ENCODE measurements at regions not wholly inside any gene's neighbourhood (a gene's known extent, or its start where the extent isn't known, plus 50 kb on each side); places are given as distances from the start of the nearest gene placed in this dataset.
"Not testable (repeated sequence)": the region's sequence is repeated elsewhere in the genome, so short reads cannot be mapped to it uniquely, and the experiment has no call there.

DNA sequence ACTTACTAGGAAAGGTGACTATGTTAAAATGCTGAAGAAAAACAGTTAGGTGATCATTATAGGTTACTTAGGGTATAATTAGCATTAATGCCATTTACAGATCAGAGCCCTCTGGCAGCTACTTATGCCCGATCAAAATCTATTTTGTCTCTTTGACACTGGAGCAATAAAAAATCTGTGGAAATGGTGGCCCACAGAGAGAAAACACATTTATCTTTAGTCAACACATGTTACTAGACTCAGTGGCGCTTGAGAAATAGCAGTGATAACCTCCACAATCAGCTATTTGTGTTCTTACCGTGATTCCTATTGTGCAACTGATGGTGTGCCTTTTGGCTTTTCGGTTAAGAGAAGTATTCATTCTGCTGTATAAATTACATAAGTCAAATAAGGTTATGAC lies 1519.6 kb downstream of the PCDH9 start:
- no peak for DNase-seq (ENCODE audit: low read depth, low spot score)

DNA sequence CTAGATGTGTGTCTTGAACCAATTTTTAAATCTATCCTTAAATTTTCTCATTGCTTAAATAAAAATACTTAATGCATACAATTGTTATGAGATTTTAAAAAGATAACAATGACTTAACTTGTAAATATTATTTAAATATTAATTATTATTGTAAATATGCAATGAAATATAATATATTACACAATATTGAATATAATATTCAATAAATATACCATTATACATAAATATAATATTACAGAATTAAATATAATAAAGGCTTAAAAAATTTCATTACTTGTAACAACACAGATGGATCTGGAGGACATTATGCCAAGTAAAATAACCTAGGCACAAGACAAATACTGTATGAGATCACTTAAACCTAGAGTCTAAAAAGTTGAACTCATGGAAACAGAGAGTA lies 1532.3 kb downstream of the PCDH9 start:
- no peak for DNase-seq (ENCODE audit: low read depth, low spot score)

DNA sequence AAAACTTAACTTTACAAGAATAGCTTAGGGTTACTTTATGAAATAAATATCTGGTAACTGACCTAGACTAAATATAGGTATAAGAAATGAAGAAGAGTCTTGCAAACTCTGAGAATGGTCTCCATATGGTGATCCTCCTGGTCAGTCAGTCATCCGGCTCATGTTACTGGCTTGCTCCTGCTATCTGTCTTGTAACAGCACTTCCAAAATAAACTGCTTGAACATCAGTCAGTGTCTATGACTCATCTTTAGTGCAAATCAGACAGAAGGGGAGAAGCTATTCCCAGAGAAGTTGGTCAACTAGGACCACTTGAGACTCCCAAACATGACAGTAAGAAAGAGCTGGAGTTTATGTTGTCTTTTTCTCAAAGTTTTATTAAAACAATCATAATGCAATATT lies 1550.9 kb downstream of the PCDH9 start:
- no peak for DNase-seq (ENCODE audit: low read depth, low spot score)

DNA sequence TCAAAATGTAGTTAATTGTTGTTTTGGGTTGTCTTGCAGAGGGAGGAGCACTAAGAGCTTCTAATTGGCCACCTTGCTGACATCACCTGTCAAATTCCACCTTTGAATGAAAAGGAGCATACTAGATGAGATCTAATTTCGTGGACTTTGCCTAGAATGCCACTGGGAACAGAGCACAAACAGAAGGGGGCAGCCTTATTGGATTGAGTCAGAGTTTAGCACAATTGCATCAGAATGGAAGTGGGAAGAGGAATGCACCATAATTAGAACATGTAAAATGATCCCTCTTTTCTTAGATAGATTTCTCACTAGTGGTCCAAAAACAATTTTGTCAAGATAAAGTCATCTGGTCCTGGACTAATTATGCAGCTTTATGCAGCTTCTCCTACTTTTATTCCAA lies 1552.2 kb downstream of the PCDH9 start:
- DNase-seq (ENCODE audit: low read depth, low spot score) = no peak

DNA sequence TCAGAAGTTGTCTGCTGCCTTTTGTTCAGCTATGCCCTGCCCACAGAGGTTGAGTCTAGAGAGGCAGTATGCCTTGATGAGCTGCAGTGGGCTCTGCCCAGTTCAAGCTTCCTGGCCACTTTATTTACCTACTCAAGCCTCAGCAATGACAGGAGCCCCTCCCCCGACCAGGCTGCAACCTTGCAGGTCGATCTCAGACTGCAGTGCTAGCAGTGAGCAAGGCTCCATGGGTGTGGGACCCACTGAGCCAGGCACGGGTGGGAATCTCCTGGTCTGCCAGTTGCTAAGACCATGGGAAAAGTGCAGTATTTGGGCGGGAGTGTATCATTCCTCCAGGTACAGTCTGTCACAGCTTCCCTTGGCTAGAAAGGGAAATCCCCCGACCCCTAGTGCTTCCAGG lies 1554.8 kb downstream of the PCDH9 start:
- not testable (repeated sequence) for DNase-seq (ENCODE audit: low read depth, low spot score)

DNA sequence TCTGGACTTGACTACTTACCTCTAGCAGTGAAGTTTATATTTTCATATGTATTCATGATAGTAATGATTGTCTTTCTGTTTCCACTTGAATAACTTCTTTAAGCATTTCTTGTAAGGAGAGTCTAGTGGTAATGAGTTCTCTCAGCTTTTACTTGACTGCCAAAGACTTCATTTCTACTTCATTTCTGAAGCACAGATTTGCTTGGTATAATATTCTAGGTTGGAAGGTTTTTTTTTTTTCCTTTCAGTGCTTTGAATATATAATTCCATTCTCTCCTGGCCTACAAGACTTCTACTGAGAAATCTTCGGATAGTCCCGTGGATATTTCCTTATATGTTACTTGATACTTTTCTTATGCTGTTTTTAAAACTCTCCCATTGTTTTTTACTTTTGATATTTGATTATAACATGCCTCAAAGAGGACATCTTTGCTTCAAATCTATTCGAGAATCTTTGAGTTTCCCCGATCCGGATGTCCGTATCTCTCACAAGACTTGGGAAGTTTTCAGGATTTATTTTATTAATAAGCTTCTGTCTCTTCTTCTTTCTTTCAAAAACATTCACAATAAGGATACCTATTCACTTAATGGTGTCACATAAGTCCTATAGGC lies 1560.0 kb downstream of the PCDH9 start:
- no peak for DNase-seq (ENCODE audit: low read depth, low spot score)

DNA sequence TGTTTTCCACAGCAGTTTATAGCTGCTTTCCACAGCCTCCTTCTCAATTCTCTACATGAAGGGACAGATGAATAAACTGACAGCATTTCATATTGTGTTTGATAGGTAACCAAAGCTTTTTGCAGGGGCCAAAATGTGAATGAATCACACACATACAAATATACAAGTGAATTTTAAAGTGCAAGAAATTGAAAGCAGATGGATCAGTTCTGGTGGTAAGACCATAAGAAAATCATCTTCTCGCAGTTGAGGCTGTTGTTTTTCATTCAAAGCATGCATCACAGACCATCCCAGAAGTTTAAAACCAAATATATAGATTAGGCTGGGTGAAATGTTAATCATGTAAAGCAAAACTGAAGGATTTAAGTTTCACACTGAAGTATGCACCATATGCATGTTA lies 1569.4 kb downstream of the PCDH9 start:
- no peak for DNase-seq (ENCODE audit: low read depth, low spot score)

DNA sequence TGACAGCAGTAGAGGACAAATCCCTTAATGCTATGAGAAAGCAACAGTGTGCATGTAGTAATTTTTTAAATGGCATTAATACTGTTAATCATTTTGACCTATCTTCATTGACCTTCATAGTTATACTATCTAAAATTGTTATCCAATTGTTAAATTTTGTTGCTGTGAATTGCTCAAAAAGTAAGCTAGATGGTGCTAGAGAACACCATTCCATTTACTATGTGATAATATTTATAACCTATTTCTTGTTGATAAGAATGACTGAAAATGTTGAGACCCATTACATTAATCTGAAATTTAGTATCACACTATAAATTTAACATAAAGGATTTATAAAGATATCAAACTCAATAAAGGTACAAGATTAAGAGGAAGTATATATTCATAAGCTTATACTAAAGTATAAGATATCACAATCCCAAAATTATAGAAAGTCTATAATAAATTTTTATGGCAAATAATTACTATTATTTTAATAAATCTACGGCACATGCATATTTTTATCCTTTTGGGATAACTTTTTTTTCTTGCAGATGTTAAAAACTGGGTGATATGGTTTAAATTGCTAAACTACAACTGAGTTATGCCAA lies 1573.3 kb downstream of the PCDH9 start:
- DNase-seq (ENCODE audit: low read depth, low spot score) = no peak

DNA sequence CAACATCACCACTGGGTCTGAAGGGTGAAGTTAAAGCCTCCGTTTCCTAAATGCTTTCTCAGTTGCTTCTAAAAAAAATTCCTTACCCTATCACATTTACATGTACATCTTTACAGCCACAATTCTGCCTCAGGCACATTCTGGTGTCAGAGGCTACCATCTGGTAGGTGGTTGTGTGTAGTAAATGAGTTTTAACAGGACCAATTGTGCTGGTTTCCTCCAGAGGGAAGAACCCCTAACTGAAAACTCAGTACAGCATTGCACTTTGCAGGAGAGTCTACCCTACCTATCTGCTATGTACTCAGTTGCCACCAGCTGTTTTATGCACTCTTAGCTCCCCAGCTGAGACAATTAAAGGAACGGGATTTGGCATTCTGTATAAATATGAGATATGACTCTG lies 1576.5 kb downstream of the PCDH9 start:
- DNase-seq (ENCODE audit: low read depth, low spot score) = no peak

DNA sequence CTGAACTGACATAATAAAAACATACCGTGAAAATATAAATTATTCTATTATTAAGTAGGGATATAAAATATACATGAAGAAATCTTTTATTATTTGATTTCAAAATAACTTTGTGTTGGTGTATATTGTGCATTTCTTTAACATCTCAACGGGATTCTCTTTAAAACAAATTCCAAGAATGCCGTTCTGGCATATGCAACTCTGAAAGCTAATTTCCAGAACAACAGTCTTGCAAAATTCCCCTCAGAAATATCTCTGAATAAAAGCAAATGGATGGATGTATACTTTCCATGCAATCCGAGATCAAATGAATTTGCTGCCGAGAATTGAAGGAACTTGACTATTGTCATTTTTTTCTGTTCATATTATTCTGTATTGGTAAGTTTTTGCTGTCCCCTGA lies 1579.8 kb downstream of the PCDH9 start:
- DNase-seq (ENCODE audit: low read depth, low spot score) = no peak

DNA sequence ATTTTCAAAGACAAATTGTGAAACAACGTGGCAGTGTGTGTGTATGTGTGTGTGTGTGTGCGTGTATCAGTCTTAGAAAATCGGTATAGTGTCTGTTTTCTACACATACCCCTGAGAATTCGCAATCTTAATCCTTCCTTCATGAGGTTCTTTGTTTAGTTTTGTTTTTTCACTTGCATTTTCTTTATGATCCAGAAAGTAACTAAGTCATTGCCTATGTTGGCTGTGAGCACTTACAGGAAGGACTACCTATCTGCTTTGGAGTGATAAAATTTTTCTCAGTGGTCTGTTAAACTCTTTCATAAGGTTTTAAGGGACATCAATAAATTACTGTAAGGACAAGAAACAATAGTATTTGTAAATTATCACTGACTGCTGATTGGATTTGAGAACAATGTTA lies 1587.1 kb downstream of the PCDH9 start:
- no peak for DNase-seq (ENCODE audit: low read depth, low spot score)

DNA sequence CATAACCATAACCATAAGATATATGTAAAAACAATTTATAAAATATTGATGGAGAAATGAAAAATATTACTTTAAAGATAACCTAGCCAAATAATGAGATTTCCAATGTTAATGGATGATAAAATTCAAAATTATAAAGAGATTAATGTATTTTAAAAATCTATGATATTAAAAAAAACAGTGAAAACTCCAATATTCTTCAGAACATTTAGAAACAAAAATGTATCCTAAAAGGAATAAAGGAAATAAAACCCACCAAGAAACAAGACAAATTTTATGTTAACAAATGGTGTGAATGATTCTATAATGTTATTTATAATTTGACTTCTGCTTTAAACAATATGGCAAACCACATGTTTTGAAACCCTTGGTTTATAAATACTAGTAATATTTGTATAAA lies 1587.8 kb downstream of the PCDH9 start:
- DNase-seq (ENCODE audit: low read depth, low spot score) = no peak

DNA sequence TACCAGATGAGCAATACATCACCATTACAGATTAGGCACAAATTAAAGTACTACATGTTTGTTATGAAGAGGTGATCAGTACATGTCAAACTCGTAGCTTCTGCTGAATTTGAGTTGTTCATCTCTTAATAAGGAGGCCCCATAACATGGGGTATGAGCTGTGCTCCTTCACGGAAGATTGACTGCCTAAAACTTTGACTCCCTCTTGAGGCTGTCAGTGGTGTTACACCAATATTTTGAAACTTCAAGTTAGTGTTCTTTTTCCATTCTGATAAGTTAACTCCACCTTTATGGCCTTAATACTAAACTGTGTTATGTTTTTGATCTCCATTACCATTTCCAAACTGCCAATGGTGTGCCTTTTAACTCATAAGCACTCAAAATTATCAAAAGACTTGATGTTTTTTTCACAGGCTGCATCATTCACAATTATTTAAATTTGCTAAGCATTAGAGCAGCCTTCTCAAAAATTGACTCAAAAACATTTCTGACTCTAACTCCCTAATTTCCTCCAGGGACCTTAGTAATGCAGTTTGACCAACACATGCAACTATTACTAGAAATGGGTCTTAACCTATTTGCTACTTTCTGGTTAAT lies 1591.5 kb downstream of the PCDH9 start:
- peak; percentile 4 for DNase-seq (ENCODE audit: low read depth, low spot score)

DNA sequence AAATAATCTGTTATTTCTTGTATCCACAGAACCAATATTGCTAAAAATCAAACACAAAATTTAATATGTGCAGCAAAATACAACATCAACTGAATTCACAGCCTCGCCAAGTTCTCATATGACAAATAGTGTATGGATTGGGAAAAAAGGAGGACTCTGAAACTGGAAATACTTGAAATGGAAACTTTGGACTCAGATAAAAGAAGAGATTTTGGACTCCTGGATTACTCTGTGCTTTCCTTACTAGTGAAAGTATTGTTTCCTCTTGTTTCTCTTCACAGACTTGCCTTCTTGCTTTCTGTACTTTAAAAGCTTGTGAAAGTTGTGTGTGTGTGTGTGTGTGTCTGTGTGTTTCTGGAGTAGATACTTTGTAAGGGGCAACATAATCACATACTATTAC lies 1596.3 kb downstream of the PCDH9 start:
- DNase-seq (ENCODE audit: low read depth, low spot score) = no peak

DNA sequence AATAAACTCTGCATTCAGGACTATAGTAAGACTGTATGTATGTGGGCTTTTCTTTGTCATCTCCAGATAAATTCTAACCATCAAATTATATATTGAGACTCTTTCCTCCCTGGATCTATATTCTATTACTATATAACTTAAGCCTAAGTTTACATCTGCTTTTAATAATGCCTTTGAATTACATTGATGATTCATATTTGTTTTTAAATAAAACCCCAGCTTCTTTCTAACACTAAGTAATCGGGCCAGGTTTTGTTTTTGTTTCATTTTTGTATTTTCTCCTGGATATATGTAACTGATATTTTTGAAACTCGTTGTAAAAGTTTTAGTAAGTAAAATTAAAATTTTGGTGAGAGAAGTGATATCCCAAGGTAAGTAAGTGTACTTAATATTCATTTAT lies 1599.1 kb downstream of the PCDH9 start:
- DNase-seq (ENCODE audit: low read depth, low spot score) = no peak

DNA sequence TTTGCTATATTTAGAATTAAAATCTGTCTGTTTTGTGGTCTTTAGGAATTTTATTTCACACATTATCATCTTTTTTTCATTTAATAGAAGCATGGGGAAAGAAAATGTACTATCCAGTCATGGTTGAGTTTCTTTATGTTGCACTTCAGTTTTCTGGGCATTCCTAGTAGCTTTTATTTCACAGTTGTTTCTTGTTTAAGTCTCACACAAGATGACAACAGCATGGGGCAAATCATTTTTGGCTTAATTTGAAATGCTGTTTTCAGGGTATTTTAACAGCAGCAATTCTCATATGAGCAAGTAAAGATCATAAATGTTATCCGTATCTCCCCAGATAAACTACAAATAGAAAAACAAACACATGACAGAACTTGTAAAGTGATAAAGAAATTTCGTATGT lies 1600.2 kb downstream of the PCDH9 start:
- DNase-seq (ENCODE audit: low read depth, low spot score) = no peak

DNA sequence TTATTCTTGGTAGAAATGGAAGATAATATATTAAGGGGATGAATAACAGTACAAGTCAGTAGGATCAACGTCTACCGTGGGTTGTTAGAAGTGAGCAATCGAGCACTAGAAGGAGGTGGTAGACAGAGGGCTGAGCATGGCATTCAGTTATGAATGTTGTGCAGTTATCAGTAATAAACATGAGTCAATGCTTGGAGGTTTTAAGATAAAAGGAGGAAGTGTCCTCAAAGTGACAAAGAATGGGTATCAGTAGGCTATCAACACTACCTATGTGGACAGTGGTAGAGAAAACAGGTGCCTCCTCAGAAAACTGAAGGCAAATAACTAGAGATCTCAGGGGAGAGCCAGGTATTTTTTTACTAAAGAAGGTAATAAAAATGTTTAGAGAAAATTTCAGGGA lies 1607.0 kb downstream of the PCDH9 start:
- no peak for DNase-seq (ENCODE audit: low read depth, low spot score)

DNA sequence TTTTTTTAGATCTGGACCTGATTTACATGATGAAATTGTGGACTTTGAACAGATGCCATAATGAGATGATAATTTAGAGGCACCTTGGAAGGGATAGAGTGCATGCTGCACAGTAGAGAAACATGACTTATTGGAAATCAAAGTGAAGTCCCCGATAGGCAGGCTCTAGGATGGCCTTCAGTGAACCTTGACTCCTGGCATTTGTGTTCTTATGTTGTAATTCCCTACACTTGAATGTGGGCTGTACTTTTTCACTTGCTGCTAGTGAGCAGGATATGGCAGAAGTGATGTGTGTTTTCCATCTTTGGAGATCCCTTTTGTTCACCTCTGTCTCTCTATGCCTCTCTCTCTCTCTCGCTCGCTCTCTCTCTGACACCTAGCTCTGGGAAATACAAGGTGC lies 1614.6 kb downstream of the PCDH9 start:
- DNase-seq (ENCODE audit: low read depth, low spot score) = no peak

DNA sequence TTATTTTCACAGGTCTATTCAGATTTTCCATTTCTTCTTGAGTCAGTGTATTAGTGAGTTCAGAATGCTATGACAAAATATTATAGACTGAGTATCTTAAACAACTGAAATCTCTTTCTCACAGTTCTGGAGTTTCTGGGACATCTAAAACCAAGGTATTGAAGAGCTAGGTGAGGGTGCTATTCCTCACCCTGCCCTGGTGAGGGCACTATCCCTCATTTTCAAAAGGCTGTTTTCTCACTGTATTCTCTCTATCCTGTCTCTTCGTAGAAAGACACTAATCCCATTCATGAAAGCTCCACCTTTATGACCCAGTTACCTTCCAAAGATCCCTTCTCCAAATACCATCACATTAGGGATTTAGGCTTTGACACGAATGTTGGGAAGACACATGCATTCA lies 1617.1 kb downstream of the PCDH9 start:
- DNase-seq (ENCODE audit: low read depth, low spot score) = no peak

DNA sequence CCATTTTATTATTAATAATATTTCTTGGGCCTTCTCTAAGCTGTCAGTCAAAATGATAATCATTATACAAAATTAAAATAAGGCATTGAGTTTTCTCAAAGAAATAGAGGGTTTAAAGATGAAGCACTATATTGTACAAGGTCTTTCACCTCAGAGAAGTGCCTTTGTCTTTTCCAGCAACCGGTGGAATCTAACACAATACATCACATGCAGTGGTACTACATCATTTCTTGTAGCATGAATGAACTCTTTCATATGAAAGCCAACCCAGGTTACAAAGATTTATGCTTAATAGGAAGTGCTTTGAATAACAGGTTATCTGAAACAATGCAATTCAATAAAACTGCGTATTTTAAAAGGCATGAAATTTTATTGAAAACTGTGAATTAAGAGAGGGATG lies 1620.8 kb downstream of the PCDH9 start:
- no peak for DNase-seq (ENCODE audit: low read depth, low spot score)

DNA sequence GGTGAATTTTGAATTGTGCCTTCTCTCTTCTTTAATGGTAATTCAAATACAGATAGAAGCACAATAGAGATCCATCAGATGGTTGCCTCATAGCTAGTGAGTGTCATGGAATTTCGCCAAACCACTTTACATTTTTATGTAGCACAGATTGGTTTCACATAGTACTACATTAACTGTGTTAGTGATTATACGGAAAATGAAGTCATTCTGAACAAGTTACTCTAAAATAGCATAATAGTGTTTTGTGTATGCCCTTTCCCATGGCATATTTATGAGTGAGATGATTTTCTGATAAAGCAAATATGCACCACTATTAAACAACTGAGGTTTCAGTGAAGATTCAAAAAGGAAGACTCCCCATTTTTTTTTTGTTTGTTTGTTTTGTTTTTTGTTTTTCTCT lies 1623.5 kb downstream of the PCDH9 start:
- DNase-seq (ENCODE audit: low read depth, low spot score) = no peak

DNA sequence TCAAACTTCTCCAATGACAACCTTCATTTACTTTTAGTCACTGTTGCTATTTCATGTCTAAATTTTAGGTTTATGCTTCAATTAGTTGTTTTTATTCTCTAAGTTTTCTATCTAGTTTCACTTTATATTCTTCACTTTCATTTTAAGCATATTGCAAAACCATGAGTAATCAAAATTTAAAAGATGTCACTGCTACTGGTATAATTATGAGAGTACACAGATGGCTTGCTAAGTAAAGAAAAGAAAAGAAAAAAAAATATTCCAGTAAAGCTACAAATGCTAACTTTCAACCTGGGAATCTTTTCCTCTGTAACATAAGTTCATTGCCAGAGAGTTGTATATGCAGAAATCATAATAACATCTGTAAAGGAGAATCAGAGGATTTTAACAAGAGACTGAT lies 1624.7 kb downstream of the PCDH9 start:
- no peak for DNase-seq (ENCODE audit: low read depth, low spot score)

DNA sequence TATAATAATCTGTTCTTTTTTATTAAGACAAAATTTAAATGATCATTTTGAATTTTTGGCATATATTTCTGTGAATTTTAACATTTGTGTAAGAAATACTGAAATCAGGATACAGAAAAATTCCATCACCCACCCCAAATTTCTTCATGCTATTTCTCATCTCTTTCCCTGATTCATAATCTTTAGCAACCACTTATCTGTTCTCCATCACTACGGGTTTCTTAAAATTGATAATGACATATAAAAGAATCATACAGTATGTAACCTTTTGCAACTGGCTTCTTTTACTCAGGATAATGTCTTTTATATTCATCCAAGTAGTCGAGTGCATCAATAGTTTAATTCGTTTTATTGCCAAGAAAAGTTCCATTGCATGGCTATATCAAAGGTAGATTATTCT lies 1627.0 kb downstream of the PCDH9 start:
- DNase-seq (ENCODE audit: low read depth, low spot score) = no peak

DNA sequence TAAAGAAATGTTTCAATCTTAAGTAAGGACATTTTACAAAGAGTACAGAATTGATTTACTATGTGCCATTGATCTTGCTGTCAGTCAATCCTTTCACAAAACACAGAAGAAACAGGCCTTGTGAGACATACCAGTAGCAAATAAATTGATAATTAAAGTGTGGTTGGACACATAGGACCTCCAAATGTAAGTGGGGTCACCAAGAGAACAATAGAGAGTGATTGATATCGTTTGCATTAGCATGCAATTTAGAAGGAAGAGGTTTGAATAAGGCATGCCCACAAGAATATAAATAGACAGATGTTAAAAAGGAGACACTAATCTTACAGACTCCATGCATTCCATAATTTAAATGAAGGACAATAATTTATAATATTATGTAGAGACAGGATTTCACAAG lies 1628.3 kb downstream of the PCDH9 start:
- no peak for DNase-seq (ENCODE audit: low read depth, low spot score)
